Adrenal gland (tissue), 9 donors: ENCODE measurements at regions not wholly inside any gene's neighbourhood (a gene's known extent, or its start where the extent isn't known, plus 50 kb on each side); places are given as distances from the start of the nearest gene placed in this dataset.

Source experiments
- DNase-seq, 7 donors: peaks; one replicate each; pipeline ENCODE4 v3.0.0-alpha.2; 2019 to 2020
- H3K27ac ChIP-seq, 5 donors: fragments of 200-600 bp; sonication (generic) in 4 of 5; 1 replicate in 3 of 5; 2 replicates in 2 of 5; pipeline versions ENCODE4 v1.5.1 to v1.8.0; 2016 to 2020; ENCODE audit warnings: mild to moderate bottlenecking in 1 of 5
- H3K27me3 ChIP-seq: fragments of 200-600 bp; 2 replicates; pipeline ENCODE4 v1.8.0; 2021
- H3K36me3 ChIP-seq, 2 donors: fragments of 200-600 bp; replicated peaks in 1 of 2; 1 replicate in 1 of 2; 2 replicates in 1 of 2; pipeline versions ENCODE4 v1.5.1 to v1.8.0; 2018 to 2022
- H3K4me1 ChIP-seq, 2 donors: fragments of 200-600 bp; replicated peaks in 1 of 2; 1 replicate in 1 of 2; 2 replicates in 1 of 2; pipeline versions ENCODE4 v1.5.1 to v1.8.0; 2018 to 2021
- H3K4me3 ChIP-seq, 4 donors: fragments of 200-600 bp; sonication (generic) in 3 of 4; one replicate each; pipeline ENCODE4 v1.5.1; 2016 to 2018
- H3K9me3 ChIP-seq, 3 donors: fragments of 200-600 bp; sonication (generic) in 1 of 3; replicated peaks in 1 of 3; 1 replicate in 2 of 3; 2 replicates in 1 of 3; pipeline versions ENCODE4 v1.5.1 to v1.8.0; 2016 to 2021
- POLR2A ChIP-seq, 2 donors: fragments of 450-650 bp; IDR thresholded peaks; one replicate each; pipeline ENCODE4 v1.6.1; 2017; ENCODE audit warnings: antibody characterized with exemption in 2 of 2, mild to moderate bottlenecking in 2 of 2, moderate library complexity in 1 of 2
- WGBS, 4 donors: extraction: QIAGEN DNeasy Blood & Tissue Kit in 2 of 4; methylation state at CpG; one replicate each; pipeline versions ENCODE4 v1.1.5 to v1.1.7; 2013 to 2017; 5-methylcytosine and 5-hydroxymethylcytosine counted together
- intact Hi-C, 2 donors: fragments of 100-400 bp; cut with DNase I; formaldehyde crosslinking; loops; one replicate each; pipeline versions ENCODE4 v1.14.1 to v1.15.0; 2022 to 2023
- TF ChIP-seq, protein P1 (sequence below), 6 experiments: fragments of 450-650 bp in 4 of 6; fragments of 200-600 bp in 2 of 6; sonication (generic) in 1 of 6; IDR thresholded peaks; 1 replicate in 5 of 6; 2 replicates in 1 of 6; pipeline versions ENCODE4 v1.5.1 to v1.8.0; 2016 to 2021; ENCODE audit warnings: antibody characterized with exemption in 6 of 6, mild to moderate bottlenecking in 2 of 6, moderate library complexity in 1 of 6
- donor health status: healthy with polysubstance abuse.
- donor health status: Bipolar disorder and iron deficiency.
- donor health status: DM: yes; HTN: yes; CAD: no.
- donor health status: DM: no; HTN: no; CAD: no.
- donor health status: DM: no; HTN: no; CAD: no.

- TF ChIP-seq, protein P1, sequence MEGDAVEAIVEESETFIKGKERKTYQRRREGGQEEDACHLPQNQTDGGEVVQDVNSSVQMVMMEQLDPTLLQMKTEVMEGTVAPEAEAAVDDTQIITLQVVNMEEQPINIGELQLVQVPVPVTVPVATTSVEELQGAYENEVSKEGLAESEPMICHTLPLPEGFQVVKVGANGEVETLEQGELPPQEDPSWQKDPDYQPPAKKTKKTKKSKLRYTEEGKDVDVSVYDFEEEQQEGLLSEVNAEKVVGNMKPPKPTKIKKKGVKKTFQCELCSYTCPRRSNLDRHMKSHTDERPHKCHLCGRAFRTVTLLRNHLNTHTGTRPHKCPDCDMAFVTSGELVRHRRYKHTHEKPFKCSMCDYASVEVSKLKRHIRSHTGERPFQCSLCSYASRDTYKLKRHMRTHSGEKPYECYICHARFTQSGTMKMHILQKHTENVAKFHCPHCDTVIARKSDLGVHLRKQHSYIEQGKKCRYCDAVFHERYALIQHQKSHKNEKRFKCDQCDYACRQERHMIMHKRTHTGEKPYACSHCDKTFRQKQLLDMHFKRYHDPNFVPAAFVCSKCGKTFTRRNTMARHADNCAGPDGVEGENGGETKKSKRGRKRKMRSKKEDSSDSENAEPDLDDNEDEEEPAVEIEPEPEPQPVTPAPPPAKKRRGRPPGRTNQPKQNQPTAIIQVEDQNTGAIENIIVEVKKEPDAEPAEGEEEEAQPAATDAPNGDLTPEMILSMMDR (IDR thresholded peaks at IDR 0.05): no peak
- TF ChIP-seq POLR2A (IDR thresholded peaks at IDR 0.05): no peak
- Histone ChIP-seq H3K4me3 (no peak overlapping the region), H3K9me3 (no peaks in the 10 kb centered on the region), H3K27ac (no peak overlapping the region), H3K36me3 (no peaks in the 10 kb centered on the region), H3K4me1 (no peaks in the 10 kb centered on the region), H3K27me3 (no peaks in the 10 kb centered on the region)
- intact Hi-C loops: no loop called here
- no peak for DNase-seq
- WGBS, 4 donors: 65 to 79% (median 68%) methylated on average over 3 of the region's 3 CpGs
These were observed 122.3 kb upstream of the OTUD4 start for GRCh38 chr4:145302725-145303124.

DNA sequence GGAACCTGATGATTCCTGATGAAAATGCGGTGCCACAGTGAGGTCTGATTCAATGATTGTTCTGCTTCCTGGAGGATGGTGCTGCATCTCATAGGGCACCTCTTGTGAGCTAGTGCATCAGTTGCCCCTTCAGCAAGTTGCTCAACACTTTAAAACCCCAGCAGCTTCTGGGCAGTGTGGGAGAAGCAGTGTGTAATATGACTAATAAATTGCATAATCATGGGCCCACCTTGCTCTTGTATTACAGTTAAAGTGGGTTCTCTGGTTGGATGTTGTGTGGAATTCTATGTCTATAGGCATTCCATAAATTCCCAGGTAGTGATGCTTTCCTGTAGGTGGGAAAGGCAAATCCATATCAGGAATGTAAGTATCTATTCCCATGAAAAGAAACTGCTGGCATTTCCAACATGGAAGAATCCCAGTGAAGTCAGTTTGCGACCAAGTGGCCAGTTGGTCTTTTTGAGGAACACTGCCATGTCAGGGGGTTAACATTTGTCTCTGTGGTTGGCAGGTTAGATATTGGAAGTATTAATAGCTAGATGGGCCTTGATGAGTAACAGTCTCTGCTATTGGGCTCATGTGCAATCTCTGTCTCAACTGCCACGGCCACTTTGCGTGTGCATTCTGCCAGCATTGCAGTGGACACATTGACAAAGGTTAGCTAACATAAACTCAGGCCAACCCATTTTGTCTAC is 121.1 kb upstream of the OTUD4 start:
- WGBS, 4 donors: 91 to 97% (median 95%) methylated on average over 4 of the region's 4 CpGs
- no peak for TF ChIP-seq POLR2A (IDR thresholded peaks at IDR 0.05)
- TF ChIP-seq, protein P1 (IDR thresholded peaks at IDR 0.05): no peak
- intact Hi-C loops: no loop called here
- H3K4me3 ChIP-seq: no peak overlapping the region
- DNase-seq: no peak
- H3K27ac ChIP-seq: no peak overlapping the region
- H3K9me3 ChIP-seq: no peaks in the 10 kb centered on the region
- no peaks in the 10 kb centered on the region for H3K4me1 ChIP-seq
- H3K27me3 ChIP-seq: no peaks in the 10 kb centered on the region
- no peaks in the 10 kb centered on the region for H3K36me3 ChIP-seq

GRCh38 chr4:145299380-145300076 is 119.1 kb upstream of the OTUD4 start:
- no peaks in the 10 kb centered on the region for H3K36me3 ChIP-seq
- TF ChIP-seq, protein P1 (IDR thresholded peaks at IDR 0.05): no peak
- TF ChIP-seq POLR2A (IDR thresholded peaks at IDR 0.05): no peak
- no peaks in the 10 kb centered on the region for H3K27me3 ChIP-seq
- no peak for DNase-seq
- no peaks in the 10 kb centered on the region for H3K9me3 ChIP-seq
- 53 to 61% (median 60%) methylated on average over 5 of the region's 5 CpGs for WGBS, 4 donors
- intact Hi-C loops: no loop called here
- H3K4me1 ChIP-seq: no peaks in the 10 kb centered on the region
- no peak overlapping the region for H3K27ac ChIP-seq
- H3K4me3 ChIP-seq: no peak overlapping the region

GRCh38 chr4:145298885-145299284 is 118.5 kb upstream of the OTUD4 start:
- Histone ChIP-seq H3K27ac (no peak overlapping the region), H3K4me1 (no peaks in the 10 kb centered on the region), H3K4me3 (no peak overlapping the region), H3K36me3 (no peaks in the 10 kb centered on the region), H3K27me3 (no peaks in the 10 kb centered on the region), H3K9me3 (no peaks in the 10 kb centered on the region)
- intact Hi-C loops: no loop called here
- DNase-seq: no peak
- WGBS, 4 donors: 48 to 56% (median 51%) methylated on average over 2 of the region's 2 CpGs
- TF ChIP-seq, protein P1 (IDR thresholded peaks at IDR 0.05): no peak
- no peak for TF ChIP-seq POLR2A (IDR thresholded peaks at IDR 0.05)
